ENCODE measurements at regions not wholly inside any gene's neighbourhood (a gene's known extent, or its start where the extent isn't known, plus 50 kb on each side); places are given as distances from the start of the nearest gene placed in this dataset.

DNA sequence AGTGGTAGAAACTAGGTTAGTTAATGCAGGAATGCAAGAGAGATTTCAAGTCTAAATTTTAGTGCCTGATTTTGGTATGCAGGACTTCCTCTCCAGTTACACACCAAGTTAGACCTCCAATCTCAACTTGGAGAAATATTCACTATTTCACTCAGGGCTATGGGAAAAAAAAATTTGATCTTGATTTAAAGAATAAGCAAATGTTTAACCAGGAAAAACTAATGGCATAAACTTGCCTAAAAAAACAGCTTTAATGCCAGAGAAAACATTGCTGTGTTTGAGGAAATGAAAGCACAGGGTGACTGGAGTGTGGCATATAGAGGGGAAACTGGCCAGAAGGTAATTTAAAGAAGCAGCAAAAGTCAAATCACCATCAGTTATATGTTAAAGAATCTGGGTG is 575.4 kb upstream of the LRRC4C start:
- TF ChIP-seq, protein P1, sequence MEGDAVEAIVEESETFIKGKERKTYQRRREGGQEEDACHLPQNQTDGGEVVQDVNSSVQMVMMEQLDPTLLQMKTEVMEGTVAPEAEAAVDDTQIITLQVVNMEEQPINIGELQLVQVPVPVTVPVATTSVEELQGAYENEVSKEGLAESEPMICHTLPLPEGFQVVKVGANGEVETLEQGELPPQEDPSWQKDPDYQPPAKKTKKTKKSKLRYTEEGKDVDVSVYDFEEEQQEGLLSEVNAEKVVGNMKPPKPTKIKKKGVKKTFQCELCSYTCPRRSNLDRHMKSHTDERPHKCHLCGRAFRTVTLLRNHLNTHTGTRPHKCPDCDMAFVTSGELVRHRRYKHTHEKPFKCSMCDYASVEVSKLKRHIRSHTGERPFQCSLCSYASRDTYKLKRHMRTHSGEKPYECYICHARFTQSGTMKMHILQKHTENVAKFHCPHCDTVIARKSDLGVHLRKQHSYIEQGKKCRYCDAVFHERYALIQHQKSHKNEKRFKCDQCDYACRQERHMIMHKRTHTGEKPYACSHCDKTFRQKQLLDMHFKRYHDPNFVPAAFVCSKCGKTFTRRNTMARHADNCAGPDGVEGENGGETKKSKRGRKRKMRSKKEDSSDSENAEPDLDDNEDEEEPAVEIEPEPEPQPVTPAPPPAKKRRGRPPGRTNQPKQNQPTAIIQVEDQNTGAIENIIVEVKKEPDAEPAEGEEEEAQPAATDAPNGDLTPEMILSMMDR (IDR thresholded peaks at IDR 0.05): no peak
- no peak for TF ChIP-seq POLR2A (IDR thresholded peaks at IDR 0.05)

Data from uterus (tissue), 2 donors.